NCI-H226 (cell line): ENCODE measurements at regions not wholly inside any gene's neighbourhood (a gene's known extent, or its start where the extent isn't known, plus 50 kb on each side); places are given as distances from the start of the nearest gene placed in this dataset.
"Not testable (repeated sequence)": the region's sequence is repeated elsewhere in the genome, so short reads cannot be mapped to it uniquely, and the experiment has no call there.

Experiments
- DNase-seq: peaks from one replicate; pipeline ENCODE4 v3.0.0-alpha.2; 2015

GRCh38 chr3:71962561-71963240, 177.8 kb upstream of the PROK2 start:
- DNase-seq, result peak; percentile 37

- no peak for DNase-seq
Observed at GRCh38 chr3:71961891-71962290, 176.9 kb upstream of the PROK2 start.

GRCh38 chr3:71961378-71961777, 176.4 kb upstream of the PROK2 start:
- no peak for DNase-seq

GRCh38 chr3:71958533-71958932, 173.6 kb upstream of the PROK2 start:
- no peak for DNase-seq

GRCh38 chr3:71956716-71957115, 171.8 kb upstream of the PROK2 start:
- no peak for DNase-seq

GRCh38 chr3:71956069-71956340, 171.1 kb upstream of the PROK2 start:
- no peak for DNase-seq

GRCh38 chr3:71955240-71956068, 170.5 kb upstream of the PROK2 start:
- peak; percentile 48 for DNase-seq

- DNase-seq, result no peak
Observed at GRCh38 chr3:71951842-71952241, 166.9 kb upstream of the PROK2 start.

GRCh38 chr3:71951361-71951760, 166.4 kb upstream of the PROK2 start:
- DNase-seq, result no peak

- no peak for DNase-seq
Observed at GRCh38 chr3:71949442-71949841, 164.5 kb upstream of the PROK2 start.

- DNase-seq, result no peak
Observed at GRCh38 chr3:71944482-71945065, 159.6 kb upstream of the PROK2 start.

- DNase-seq, result no peak
Observed at GRCh38 chr3:71942432-71943187, 157.7 kb upstream of the PROK2 start.

GRCh38 chr3:71940486-71940885, 155.5 kb upstream of the PROK2 start:
- DNase-seq, result no peak

- not testable (repeated sequence) for DNase-seq
Observed at GRCh38 chr3:71938081-71938480, 153.1 kb upstream of the PROK2 start.

GRCh38 chr3:71936681-71937080, 151.7 kb upstream of the PROK2 start:
- DNase-seq, result no peak

- DNase-seq, result no peak
Observed at GRCh38 chr3:71934520-71935270, 149.7 kb upstream of the PROK2 start.

- no peak for DNase-seq
Observed at GRCh38 chr3:71931922-71932321, 147.0 kb upstream of the PROK2 start.

GRCh38 chr3:71930056-71930991, 145.4 kb upstream of the PROK2 start:
- peak; percentile 74 for DNase-seq

- no peak for DNase-seq
Observed at GRCh38 chr3:71928212-71928611, 143.3 kb upstream of the PROK2 start.

GRCh38 chr3:71927505-71928066, 142.6 kb upstream of the PROK2 start:
- DNase-seq, result no peak

- no peak for DNase-seq
Observed at GRCh38 chr3:71926616-71927015, 141.7 kb upstream of the PROK2 start.
